ENCODE measurements at regions not wholly inside any gene's neighbourhood (a gene's known extent, or its start where the extent isn't known, plus 50 kb on each side); places are given as distances from the start of the nearest gene placed in this dataset.

GRCh38 chr2:172219201-172219600, 116.5 kb upstream of the DLX2 start:
- no peaks in the 10 kb centered on the region for H4K20me1 ChIP-seq (ENCODE audit: insufficient read depth, low read length)
- intact Hi-C loops (cut with micrococcal nuclease; ENCODE audit: unreplicated experiment): no loop called here
- no peaks in the 10 kb centered on the region for H3K9me3 ChIP-seq (ENCODE audit: low read length)
- H3K36me3 ChIP-seq (ENCODE audit: insufficient read depth, low read length): no peaks in the 10 kb centered on the region
- POLR2A ChIA-PET: interaction anchor here (0.6 kb wide), 1 partner anchor 1437 kb away, joined by 4 read pairs; no protein-coding TSS in a partner anchor
- no peaks in the 10 kb centered on the region for H3K4me1 ChIP-seq (ENCODE audit: insufficient read depth, low read length, poor library complexity, severe bottlenecking)
- DNase-seq (ENCODE audit: low spot score): no peak
- H2AFZ ChIP-seq (ENCODE audit: low read length): no peak overlapping the region
- BruUV-seq (replicated peaks): no TSS peak
- no peak overlapping the region for H3K27ac ChIP-seq (ENCODE audit: low read depth, low read length, poor library complexity, severe bottlenecking)
- CTCF ChIA-PET (ENCODE audit: unreplicated experiment): no interaction called here
- H3K79me2 ChIP-seq (ENCODE audit: insufficient read depth, low read depth, low read length): no peaks in the 10 kb centered on the region
- no peak overlapping the region for H3K4me3 ChIP-seq (ENCODE audit: low read depth, low read length, poor library complexity, severe bottlenecking)
- H3K9me2 ChIP-seq (ENCODE audit: insufficient read depth, low read length): no peaks in the 10 kb centered on the region
- H3K4me2 ChIP-seq (ENCODE audit: low read length): no peak overlapping the region
- TF ChIP-seq EZH2phosphoT487 (IDR thresholded peaks at IDR 0.05; ENCODE audit: borderline replicate concordance, low read depth, low read length): no peak
- TF ChIP-seq CTCF (conservative IDR thresholded peaks at IDR 0.05; ENCODE audit: low read length): no peak

- TF ChIP-seq CTCF (conservative IDR thresholded peaks at IDR 0.05; ENCODE audit: low read length) (no peak), EZH2phosphoT487 (IDR thresholded peaks at IDR 0.05; ENCODE audit: borderline replicate concordance, low read depth, low read length) (no peak)
- no peaks in the 10 kb centered on the region for H4K20me1 ChIP-seq (ENCODE audit: insufficient read depth, low read length)
- H3K4me3 ChIP-seq (ENCODE audit: low read depth, low read length, poor library complexity, severe bottlenecking): no peak overlapping the region
- BruUV-seq (replicated peaks): no TSS peak
- H3K9me3 ChIP-seq (ENCODE audit: low read length): no peaks in the 10 kb centered on the region
- ChIA-PET POLR2A (interaction anchor here (0.5 to 1.0 kb wide), 2 partner anchors 11 to 53 kb away, joined by 3 to 5 read pairs; no protein-coding TSS in a partner anchor), CTCF (ENCODE audit: unreplicated experiment) (no interaction called here)
- H3K36me3 ChIP-seq (ENCODE audit: insufficient read depth, low read length): no peaks in the 10 kb centered on the region
- no peak overlapping the region for H3K27ac ChIP-seq (ENCODE audit: low read depth, low read length, poor library complexity, severe bottlenecking)
- intact Hi-C loops (cut with micrococcal nuclease; ENCODE audit: unreplicated experiment): no loop called here
- H3K4me1 ChIP-seq (ENCODE audit: insufficient read depth, low read length, poor library complexity, severe bottlenecking): no peaks in the 10 kb centered on the region
- H3K4me2 ChIP-seq (ENCODE audit: low read length): no peak overlapping the region
- H2AFZ ChIP-seq (ENCODE audit: low read length): no peak overlapping the region
- H3K9me2 ChIP-seq (ENCODE audit: insufficient read depth, low read length): no peaks in the 10 kb centered on the region
- no peaks in the 10 kb centered on the region for H3K79me2 ChIP-seq (ENCODE audit: insufficient read depth, low read depth, low read length)
- DNase-seq (ENCODE audit: low spot score): no peak
These were observed 117.4 kb upstream of the DLX2 start for GRCh38 chr2:172220121-172220520.

- no peak for TF ChIP-seq CTCF (conservative IDR thresholded peaks at IDR 0.05; ENCODE audit: low read length)
- no peak for TF ChIP-seq EZH2phosphoT487 (IDR thresholded peaks at IDR 0.05; ENCODE audit: borderline replicate concordance, low read depth, low read length)
- intact Hi-C loops (cut with micrococcal nuclease; ENCODE audit: unreplicated experiment): no loop called here
- CTCF ChIA-PET (ENCODE audit: unreplicated experiment): no interaction called here
- Histone ChIP-seq H3K9me2 (ENCODE audit: insufficient read depth, low read length) (no peaks in the 10 kb centered on the region), H3K79me2 (ENCODE audit: insufficient read depth, low read depth, low read length) (no peaks in the 10 kb centered on the region), H3K9me3 (ENCODE audit: low read length) (no peaks in the 10 kb centered on the region), H3K36me3 (ENCODE audit: insufficient read depth, low read length) (no peaks in the 10 kb centered on the region), H3K4me2 (ENCODE audit: low read length) (no peak overlapping the region), H3K4me1 (ENCODE audit: insufficient read depth, low read length, poor library complexity, severe bottlenecking) (no peaks in the 10 kb centered on the region), H4K20me1 (ENCODE audit: insufficient read depth, low read length) (no peaks in the 10 kb centered on the region), H3K27ac (ENCODE audit: low read depth, low read length, poor library complexity, severe bottlenecking) (no peak overlapping the region), H3K4me3 (ENCODE audit: low read depth, low read length, poor library complexity, severe bottlenecking) (no peak overlapping the region), H2AFZ (ENCODE audit: low read length) (no peak overlapping the region)
- POLR2A ChIA-PET: interaction anchor here (0.7 kb wide), 1 partner anchor 420 kb away, joined by 3 read pairs; no protein-coding TSS in a partner anchor
- DNase-seq (ENCODE audit: low spot score): no peak
- no TSS peak for BruUV-seq (replicated peaks)
These were observed 120.9 kb upstream of the DLX2 start for GRCh38 chr2:172223601-172224054.
